Suprapubic skin (tissue), 4 donors: ENCODE measurements at regions not wholly inside any gene's neighbourhood (a gene's known extent, or its start where the extent isn't known, plus 50 kb on each side); places are given as distances from the start of the nearest gene placed in this dataset.
"Not testable (repeated sequence)": the region's sequence is repeated elsewhere in the genome, so short reads cannot be mapped to it uniquely, and the experiment has no call there.

Experiments used
- EP300 ChIP-seq: sonication (generic); formaldehyde crosslinking; IDR thresholded peaks from one replicate; pipeline ENCODE4 v1.6.1; 2017; ENCODE audit warnings: antibody characterized with exemption
- POLR2AphosphoS5 ChIP-seq, 3 donors: sonication (generic); formaldehyde crosslinking; IDR thresholded peaks; one replicate each; pipeline ENCODE4 v1.6.1; 2017; ENCODE audit warnings: antibody characterized with exemption in 3 of 3
- TF ChIP-seq, protein P1 (sequence below), 2 donors: fragments of 200-600 bp in 1 of 2; fragments of 450-650 bp in 1 of 2; sonication (generic) in 1 of 2; IDR thresholded peaks; one replicate each; pipeline ENCODE4 v1.5.1; 2016 to 2019; ENCODE audit warnings: antibody characterized with exemption in 2 of 2, mild to moderate bottlenecking in 1 of 2, moderate library complexity in 1 of 2

- TF ChIP-seq, protein P1, sequence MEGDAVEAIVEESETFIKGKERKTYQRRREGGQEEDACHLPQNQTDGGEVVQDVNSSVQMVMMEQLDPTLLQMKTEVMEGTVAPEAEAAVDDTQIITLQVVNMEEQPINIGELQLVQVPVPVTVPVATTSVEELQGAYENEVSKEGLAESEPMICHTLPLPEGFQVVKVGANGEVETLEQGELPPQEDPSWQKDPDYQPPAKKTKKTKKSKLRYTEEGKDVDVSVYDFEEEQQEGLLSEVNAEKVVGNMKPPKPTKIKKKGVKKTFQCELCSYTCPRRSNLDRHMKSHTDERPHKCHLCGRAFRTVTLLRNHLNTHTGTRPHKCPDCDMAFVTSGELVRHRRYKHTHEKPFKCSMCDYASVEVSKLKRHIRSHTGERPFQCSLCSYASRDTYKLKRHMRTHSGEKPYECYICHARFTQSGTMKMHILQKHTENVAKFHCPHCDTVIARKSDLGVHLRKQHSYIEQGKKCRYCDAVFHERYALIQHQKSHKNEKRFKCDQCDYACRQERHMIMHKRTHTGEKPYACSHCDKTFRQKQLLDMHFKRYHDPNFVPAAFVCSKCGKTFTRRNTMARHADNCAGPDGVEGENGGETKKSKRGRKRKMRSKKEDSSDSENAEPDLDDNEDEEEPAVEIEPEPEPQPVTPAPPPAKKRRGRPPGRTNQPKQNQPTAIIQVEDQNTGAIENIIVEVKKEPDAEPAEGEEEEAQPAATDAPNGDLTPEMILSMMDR (IDR thresholded peaks at IDR 0.05), result not testable (repeated sequence)
- not testable (repeated sequence) for TF ChIP-seq EP300; POLR2AphosphoS5 (IDR thresholded peaks at IDR 0.05)
Observed at GRCh38 chr3:195643245-195643644, 59.5 kb upstream of the APOD start.
